GM19397 (cell line): ENCODE measurements at regions not wholly inside any gene's neighbourhood (a gene's known extent, or its start where the extent isn't known, plus 50 kb on each side); places are given as distances from the start of the nearest gene placed in this dataset.

Experiments used
- ATAC-seq: cut with Tn5 transposase; IDR thresholded peaks from one replicate; pipeline ENCODE4 v1.9.1; 2021; ENCODE audit warnings: mild to moderate bottlenecking, moderate library complexity; ENCODE audit not compliant: unreplicated experiment

- ATAC-seq, result no peak
Measured at GRCh38 chr1:3954170-3955169, 54.4 kb upstream of the C1orf174 start.

GRCh38 chr1:3955196-3955772, 55.2 kb upstream of the C1orf174 start:
- no peak for ATAC-seq

- ATAC-seq, result no peak
Measured at GRCh38 chr1:3956527-3957170, 56.6 kb upstream of the C1orf174 start.

GRCh38 chr1:3959361-3959760, 59.3 kb upstream of the C1orf174 start:
- ATAC-seq, result no peak

GRCh38 chr1:3963554-3963953, 63.5 kb upstream of the C1orf174 start:
- no peak for ATAC-seq

GRCh38 chr1:3965693-3966092, 65.6 kb upstream of the C1orf174 start:
- no peak for ATAC-seq

- no peak for ATAC-seq
Measured at GRCh38 chr1:3968851-3969250, 68.8 kb upstream of the C1orf174 start.

GRCh38 chr1:3971981-3972380, 71.9 kb upstream of the C1orf174 start:
- ATAC-seq, result no peak

- ATAC-seq, result no peak
Measured at GRCh38 chr1:3975903-3976630, 76.0 kb upstream of the C1orf174 start.

GRCh38 chr1:3976821-3977220, 76.7 kb upstream of the C1orf174 start:
- no peak for ATAC-seq

GRCh38 chr1:3978196-3978989, 78.3 kb upstream of the C1orf174 start:
- no peak for ATAC-seq

GRCh38 chr1:3978990-3979325, 78.9 kb upstream of the C1orf174 start:
- ATAC-seq, result no peak

- no peak for ATAC-seq
Measured at GRCh38 chr1:3981261-3981660, 81.2 kb upstream of the C1orf174 start.

GRCh38 chr1:3981746-3982505, 81.9 kb upstream of the C1orf174 start:
- ATAC-seq, result no peak

- no peak for ATAC-seq
Measured at GRCh38 chr1:3983181-3983580, 83.1 kb upstream of the C1orf174 start.

GRCh38 chr1:3984586-3984985, 84.5 kb upstream of the C1orf174 start:
- ATAC-seq, result no peak

GRCh38 chr1:3986686-3987218, 86.7 kb upstream of the C1orf174 start:
- no peak for ATAC-seq

GRCh38 chr1:3987669-3988235, 87.7 kb upstream of the C1orf174 start:
- ATAC-seq, result no peak

- ATAC-seq, result no peak
Measured at GRCh38 chr1:3988431-3988830, 88.4 kb upstream of the C1orf174 start.
